ENCODE measurements at regions not wholly inside any gene's neighbourhood (a gene's known extent, or its start where the extent isn't known, plus 50 kb on each side); places are given as distances from the start of the nearest gene placed in this dataset.

DNA sequence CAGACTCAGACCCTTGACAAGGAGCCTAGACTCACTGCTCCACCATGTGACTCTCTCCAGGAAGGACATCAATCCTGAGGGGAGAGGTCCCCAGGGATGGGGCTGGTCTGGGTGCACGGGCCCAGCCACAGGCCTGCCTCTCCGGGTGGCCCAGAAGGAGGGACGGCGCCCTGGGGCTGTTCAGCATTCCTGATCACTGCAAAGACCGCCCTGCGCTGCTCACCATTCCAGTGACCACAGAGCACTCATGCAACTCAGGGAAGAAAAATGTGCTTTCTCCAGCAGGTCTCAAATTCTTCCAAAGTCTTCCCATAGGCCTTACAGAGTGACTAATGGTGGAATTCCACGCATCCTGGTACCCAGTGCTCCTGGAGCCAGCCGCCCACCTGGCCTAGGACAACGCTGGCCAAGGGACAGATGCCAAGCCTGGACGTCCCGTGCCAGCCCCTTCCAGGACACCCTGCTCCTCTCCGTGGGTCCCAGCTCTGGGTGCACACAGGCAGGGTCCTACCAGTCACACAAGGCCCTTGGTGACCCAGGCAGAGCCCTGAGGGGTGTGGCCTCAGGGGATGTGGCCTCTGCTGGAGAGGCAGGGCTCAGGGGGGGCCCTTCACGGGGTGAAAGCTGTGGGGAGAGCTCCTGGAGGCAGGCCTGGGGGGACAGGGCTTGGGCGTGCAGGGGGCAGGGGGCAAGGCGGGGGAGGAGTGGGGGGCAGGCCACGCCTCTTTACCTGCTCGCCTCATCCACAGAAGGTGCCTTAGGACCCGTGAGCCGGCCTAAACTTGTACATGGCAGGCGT is 178.8 kb downstream of the IGLL1 start:
- TF ChIP-seq, protein P1, sequence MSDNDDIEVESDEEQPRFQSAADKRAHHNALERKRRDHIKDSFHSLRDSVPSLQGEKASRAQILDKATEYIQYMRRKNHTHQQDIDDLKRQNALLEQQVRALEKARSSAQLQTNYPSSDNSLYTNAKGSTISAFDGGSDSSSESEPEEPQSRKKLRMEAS (IDR thresholded peaks at IDR 0.05): no peak
- TF ChIP-seq SP1 (IDR thresholded peaks at IDR 0.05; ENCODE audit: low read depth) (no peak), SRF (IDR thresholded peaks at IDR 0.05; ENCODE audit: low read depth) (no peak), EZH2 (IDR thresholded peaks at IDR 0.05) (no peak), POLR2A (IDR thresholded peaks at IDR 0.05; ENCODE audit: borderline replicate concordance, extremely low read depth, insufficient read depth, insufficient read length) (no peak), TCF7L2 (IDR thresholded peaks at IDR 0.05; ENCODE audit: borderline replicate concordance, extremely low read depth, insufficient read depth, insufficient read length) (no peak)
- TF ChIP-seq, protein P2, sequence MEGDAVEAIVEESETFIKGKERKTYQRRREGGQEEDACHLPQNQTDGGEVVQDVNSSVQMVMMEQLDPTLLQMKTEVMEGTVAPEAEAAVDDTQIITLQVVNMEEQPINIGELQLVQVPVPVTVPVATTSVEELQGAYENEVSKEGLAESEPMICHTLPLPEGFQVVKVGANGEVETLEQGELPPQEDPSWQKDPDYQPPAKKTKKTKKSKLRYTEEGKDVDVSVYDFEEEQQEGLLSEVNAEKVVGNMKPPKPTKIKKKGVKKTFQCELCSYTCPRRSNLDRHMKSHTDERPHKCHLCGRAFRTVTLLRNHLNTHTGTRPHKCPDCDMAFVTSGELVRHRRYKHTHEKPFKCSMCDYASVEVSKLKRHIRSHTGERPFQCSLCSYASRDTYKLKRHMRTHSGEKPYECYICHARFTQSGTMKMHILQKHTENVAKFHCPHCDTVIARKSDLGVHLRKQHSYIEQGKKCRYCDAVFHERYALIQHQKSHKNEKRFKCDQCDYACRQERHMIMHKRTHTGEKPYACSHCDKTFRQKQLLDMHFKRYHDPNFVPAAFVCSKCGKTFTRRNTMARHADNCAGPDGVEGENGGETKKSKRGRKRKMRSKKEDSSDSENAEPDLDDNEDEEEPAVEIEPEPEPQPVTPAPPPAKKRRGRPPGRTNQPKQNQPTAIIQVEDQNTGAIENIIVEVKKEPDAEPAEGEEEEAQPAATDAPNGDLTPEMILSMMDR (IDR thresholded peaks at IDR 0.05 in 2 of 3, conservative IDR thresholded peaks at IDR 0.05 in 1 of 3; ENCODE audit: borderline replicate concordance in 1 of 3, insufficient read depth in 1 of 3, low read depth in 2 of 3, low read length in 2 of 3): no peak
